Cardiac fibroblast (primary cell): ENCODE measurements at regions not wholly inside any gene's neighbourhood (a gene's known extent, or its start where the extent isn't known, plus 50 kb on each side); places are given as distances from the start of the nearest gene placed in this dataset.

ENCODE experiments used
- DNase-seq, 2 donors: peaks; one replicate each; pipeline versions ENCODE4 v3.0.0 to v3.0.0-alpha.2; 2010; ENCODE audit warnings: low read depth in 2 of 2
- H3K4me3 ChIP-seq, 2 donors: replicated peaks in 1 of 2; 1 replicate in 1 of 2; 2 replicates in 1 of 2; pipeline ENCODE4 v1.5.1; 2011; ENCODE audit warnings: low read depth in 2 of 2, low read length in 2 of 2, mild to moderate bottlenecking in 2 of 2, moderate library complexity in 1 of 2
- TF ChIP-seq, protein P1 (sequence below): IDR thresholded peaks from one replicate; pipeline ENCODE4 v1.5.1; 2011; ENCODE audit warnings: low read depth, mild to moderate bottlenecking, low read length, inconsistent platforms

DNA sequence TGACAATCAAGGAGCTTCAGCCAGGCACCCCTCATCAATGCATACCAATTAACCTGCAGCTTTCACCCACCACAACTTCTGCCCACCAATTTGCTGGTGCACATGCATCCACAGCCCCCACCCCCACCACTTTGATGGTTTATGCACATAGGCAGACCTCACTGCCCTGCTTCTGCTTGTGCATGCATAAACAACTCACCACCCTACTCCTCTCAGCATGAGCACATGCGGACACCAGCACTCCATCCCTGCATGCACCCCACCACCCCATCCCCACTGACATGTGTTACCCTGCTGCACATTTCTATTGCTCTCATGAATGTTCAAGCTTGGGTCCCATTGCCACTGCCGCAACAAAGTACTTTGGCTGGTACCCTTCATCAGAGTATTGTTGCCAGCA, 94.5 kb upstream of the GALNTL6 start:
- DNase-seq = no peak
- TF ChIP-seq, protein P1, sequence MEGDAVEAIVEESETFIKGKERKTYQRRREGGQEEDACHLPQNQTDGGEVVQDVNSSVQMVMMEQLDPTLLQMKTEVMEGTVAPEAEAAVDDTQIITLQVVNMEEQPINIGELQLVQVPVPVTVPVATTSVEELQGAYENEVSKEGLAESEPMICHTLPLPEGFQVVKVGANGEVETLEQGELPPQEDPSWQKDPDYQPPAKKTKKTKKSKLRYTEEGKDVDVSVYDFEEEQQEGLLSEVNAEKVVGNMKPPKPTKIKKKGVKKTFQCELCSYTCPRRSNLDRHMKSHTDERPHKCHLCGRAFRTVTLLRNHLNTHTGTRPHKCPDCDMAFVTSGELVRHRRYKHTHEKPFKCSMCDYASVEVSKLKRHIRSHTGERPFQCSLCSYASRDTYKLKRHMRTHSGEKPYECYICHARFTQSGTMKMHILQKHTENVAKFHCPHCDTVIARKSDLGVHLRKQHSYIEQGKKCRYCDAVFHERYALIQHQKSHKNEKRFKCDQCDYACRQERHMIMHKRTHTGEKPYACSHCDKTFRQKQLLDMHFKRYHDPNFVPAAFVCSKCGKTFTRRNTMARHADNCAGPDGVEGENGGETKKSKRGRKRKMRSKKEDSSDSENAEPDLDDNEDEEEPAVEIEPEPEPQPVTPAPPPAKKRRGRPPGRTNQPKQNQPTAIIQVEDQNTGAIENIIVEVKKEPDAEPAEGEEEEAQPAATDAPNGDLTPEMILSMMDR = no peak
- H3K4me3 ChIP-seq = no peak overlapping the region

DNA sequence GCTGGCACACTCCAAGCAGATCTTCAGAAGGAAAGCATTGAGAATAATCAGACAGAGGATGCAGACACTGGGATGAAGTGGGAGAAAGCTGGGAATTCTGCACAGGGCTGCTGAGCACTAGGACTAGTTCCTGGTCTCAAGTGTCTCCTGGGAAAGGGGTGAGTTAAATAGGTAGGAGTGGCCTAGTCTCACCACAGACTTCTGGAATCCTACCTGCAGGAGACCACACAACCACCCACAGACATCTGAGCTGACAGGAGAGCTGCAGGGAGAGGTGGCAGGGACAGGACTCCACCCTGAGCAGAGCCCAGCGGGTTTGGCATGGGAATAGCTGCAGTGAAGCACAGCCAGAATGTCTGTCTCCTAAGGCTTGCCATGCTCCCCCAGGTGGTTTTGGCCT, 95.1 kb upstream of the GALNTL6 start:
- DNase-seq = no peak
- H3K4me3 ChIP-seq = no peak overlapping the region
- TF ChIP-seq, protein P1 = no peak

DNA sequence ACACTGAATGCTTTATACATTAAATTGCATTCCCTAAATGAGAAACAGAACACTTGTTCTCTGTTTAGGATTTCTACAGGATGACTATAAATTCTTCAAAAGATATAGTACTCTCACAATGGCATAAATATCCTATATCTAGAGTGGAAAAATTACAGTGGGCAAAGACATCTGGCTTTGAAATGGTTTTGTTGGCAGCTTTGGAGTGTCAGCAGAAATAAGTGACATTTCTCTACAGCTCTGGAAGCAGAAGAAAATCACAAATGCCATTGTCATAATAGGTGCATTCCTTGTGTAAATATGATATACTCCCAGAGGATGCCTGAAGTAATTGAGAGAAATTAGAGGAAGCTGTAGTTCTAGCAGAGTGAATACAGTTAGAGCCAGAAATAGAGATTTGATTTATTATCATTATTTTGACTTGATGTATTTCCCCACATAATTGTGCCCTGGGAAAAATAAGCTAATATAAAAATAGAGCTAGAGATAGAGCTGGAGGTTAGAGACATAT, 95.9 kb upstream of the GALNTL6 start:
- TF ChIP-seq, protein P1 = no peak
- no peak for DNase-seq
- no peak overlapping the region for H3K4me3 ChIP-seq

DNA sequence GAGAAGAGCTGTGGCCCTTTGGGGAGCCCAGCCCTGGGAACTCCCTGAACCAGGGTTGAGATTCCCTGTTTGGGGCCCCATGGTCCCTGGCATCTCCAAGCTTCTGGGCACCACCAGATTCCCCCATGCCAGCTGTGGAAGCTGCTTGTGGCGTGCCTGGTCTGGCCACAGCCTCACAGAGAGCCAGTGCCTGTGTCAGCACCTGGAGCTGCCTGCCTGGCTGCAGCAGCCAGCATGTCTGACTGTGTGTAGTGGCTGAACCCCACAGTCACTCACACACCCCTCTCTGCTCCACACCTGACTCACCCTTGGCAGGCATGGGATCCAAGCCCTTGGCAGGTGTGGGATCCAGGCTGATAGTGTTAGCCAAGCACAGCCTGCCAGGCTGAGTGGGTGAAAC, 97.2 kb upstream of the GALNTL6 start:
- no peak overlapping the region for H3K4me3 ChIP-seq
- DNase-seq = no peak
- TF ChIP-seq, protein P1 = no peak

DNA sequence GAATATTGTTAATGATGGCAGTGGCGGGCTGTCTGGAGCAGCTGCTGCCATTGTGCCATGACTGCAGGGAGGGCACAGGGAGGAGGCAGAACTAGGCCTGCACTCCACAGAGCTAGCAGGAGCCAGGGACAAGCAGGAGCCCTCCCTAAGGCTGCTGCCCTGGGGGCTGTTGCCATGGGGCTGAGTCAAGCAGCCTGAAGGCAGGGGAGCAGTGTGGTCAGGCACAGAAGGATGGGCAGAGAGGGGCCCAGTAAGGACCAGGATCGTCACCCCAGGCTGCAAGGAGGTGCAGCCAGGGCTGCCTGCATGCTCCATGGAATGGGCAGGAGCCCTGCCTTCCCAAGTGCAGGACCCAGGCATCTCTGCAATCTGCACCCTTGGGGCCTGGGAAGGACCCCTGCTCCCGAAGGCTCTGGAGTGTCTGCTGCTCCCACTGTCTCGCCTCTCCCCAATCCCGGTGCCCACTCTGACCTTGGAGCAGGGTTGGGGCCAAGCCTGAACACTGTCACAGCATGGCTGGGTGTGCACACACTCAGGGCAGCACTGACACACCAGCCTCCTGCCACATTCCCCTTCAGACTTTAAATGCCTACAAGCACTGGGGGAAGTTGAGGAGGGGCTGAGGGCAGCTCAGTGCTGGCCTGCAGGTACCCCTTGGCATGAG, 98.3 kb upstream of the GALNTL6 start:
- no peak overlapping the region for H3K4me3 ChIP-seq
- DNase-seq = no peak
- TF ChIP-seq, protein P1 = no peak

DNA sequence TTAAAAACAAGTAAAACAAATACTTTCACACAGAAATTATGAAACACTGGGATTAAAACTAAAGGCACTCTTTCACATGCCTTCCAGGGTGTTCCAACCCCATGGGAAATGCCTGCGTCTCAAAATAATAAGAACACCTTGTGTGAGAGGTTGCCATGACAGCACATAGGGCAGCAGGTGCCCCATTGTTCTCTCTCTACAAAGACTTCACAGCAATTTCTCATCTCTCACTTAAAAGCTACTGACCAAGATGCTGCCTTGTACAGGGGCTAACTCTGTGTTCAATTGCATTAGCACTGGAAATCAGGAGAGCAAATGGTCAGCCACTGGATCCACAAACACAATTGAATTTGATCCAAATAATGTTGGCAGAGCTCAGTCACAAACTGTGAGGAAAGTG, 102.5 kb upstream of the GALNTL6 start:
- TF ChIP-seq, protein P1 = no peak
- DNase-seq = no peak
- H3K4me3 ChIP-seq = no peak overlapping the region

DNA sequence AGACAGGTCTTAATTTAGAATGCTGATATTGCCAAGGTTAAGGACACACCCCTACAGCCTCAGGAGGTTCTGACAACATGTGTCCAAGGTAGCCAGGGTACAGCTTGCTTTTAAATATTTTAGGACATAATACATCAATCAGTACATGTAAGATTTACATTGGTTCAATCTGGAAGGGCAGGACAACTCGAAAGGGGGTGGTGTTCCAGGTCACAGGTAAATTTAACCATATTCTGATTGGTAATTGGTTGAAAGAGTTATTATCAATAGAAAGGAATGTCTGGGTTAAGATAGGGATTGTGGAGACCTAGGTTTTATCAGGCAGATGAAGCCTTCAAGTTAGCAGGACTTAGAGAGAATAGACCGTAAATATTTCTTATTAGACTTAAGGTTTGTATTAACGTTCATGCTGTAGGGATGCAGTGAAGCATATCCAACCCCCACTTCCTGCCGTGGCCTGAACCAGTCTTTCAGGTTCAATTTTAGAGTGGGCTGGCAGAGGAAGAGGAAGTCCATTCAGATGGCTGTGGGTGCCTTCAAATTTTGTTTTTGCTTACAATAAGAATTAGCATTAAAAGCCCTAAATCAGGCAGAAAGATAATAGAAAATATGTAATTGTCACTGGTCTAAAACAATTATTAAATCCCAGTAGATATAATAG, 136.5 kb upstream of the GALNTL6 start:
- no peak overlapping the region for H3K4me3 ChIP-seq
- DNase-seq = no peak
- TF ChIP-seq, protein P1 = no peak
